ENCODE measurements at regions not wholly inside any gene's neighbourhood (a gene's known extent, or its start where the extent isn't known, plus 50 kb on each side); places are given as distances from the start of the nearest gene placed in this dataset.

- no peak for TF ChIP-seq CTCF (conservative IDR thresholded peaks at IDR 0.05; ENCODE audit: low read depth, low read length)
- no peak for TF ChIP-seq EZH2phosphoT487 (IDR thresholded peaks at IDR 0.05; ENCODE audit: borderline replicate concordance, low read length)
Observed at GRCh38 chr15:75151214-75152128, 50.2 kb upstream of the C15orf39 start.
